Astrocyte of the cerebellum (primary cell): ENCODE measurements at regions not wholly inside any gene's neighbourhood (a gene's known extent, or its start where the extent isn't known, plus 50 kb on each side); places are given as distances from the start of the nearest gene placed in this dataset.

ENCODE experiments used
- DNase-seq: peaks from one replicate; pipeline ENCODE4 v3.0.0-alpha.2; 2011; ENCODE audit warnings: low read depth
- H3K4me3 ChIP-seq: 2 replicates; pipeline ENCODE4 v1.5.1; 2011; ENCODE audit warnings: mild to moderate bottlenecking, low read depth, low read length, moderate library complexity
- CTCF ChIP-seq: IDR thresholded peaks from 2 replicates; pipeline ENCODE4 v1.5.1; 2012; ENCODE audit warnings: low read length, low read depth, moderate library complexity, mild to moderate bottlenecking; ENCODE audit errors: missing control alignments
- in situ Hi-C: cut with HindIII; loops from 2 replicates; pipeline ENCODE4 v1.10.0; 2017; ENCODE audit warnings: low sequenced_read_pairs

GRCh38 chr10:111146025-111146640 lies 69.3 kb downstream of the ADRA2A start:
- no peak overlapping the region for H3K4me3 ChIP-seq
- in situ Hi-C loops, result no loop called here
- no peak for DNase-seq
- TF ChIP-seq CTCF, result no peak

- no peak for DNase-seq
- no peak for TF ChIP-seq CTCF
- no peak overlapping the region for H3K4me3 ChIP-seq
- in situ Hi-C loops, result no loop called here
Observed at GRCh38 chr10:111148025-111148424, 71.2 kb downstream of the ADRA2A start.

- no peak for DNase-seq
- in situ Hi-C loops, result no loop called here
- H3K4me3 ChIP-seq, result no peak overlapping the region
- no peak for TF ChIP-seq CTCF
Observed at GRCh38 chr10:111148440-111148839, 71.6 kb downstream of the ADRA2A start.

GRCh38 chr10:111150691-111151090 lies 73.9 kb downstream of the ADRA2A start:
- TF ChIP-seq CTCF, result no peak
- DNase-seq, result no peak
- H3K4me3 ChIP-seq, result no peak overlapping the region
- in situ Hi-C loops, result no loop called here

- no peak for DNase-seq
- TF ChIP-seq CTCF, result no peak
- no peak overlapping the region for H3K4me3 ChIP-seq
- in situ Hi-C loops, result no loop called here
Observed at GRCh38 chr10:111151595-111152307, 74.9 kb downstream of the ADRA2A start.

GRCh38 chr10:111156754-111157153 lies 79.9 kb downstream of the ADRA2A start:
- no peak for DNase-seq
- TF ChIP-seq CTCF, result no peak
- no peak overlapping the region for H3K4me3 ChIP-seq
- in situ Hi-C loops, result no loop called here
